GM19043 (cell line): ENCODE measurements at regions not wholly inside any gene's neighbourhood (a gene's known extent, or its start where the extent isn't known, plus 50 kb on each side); places are given as distances from the start of the nearest gene placed in this dataset.
"Not testable (repeated sequence)": the region's sequence is repeated elsewhere in the genome, so short reads cannot be mapped to it uniquely, and the experiment has no call there.

Experiments used
- ATAC-seq: cut with Tn5 transposase; IDR thresholded peaks from one replicate; pipeline ENCODE4 v1.9.1; 2021; ENCODE audit warnings: low read depth; ENCODE audit not compliant: unreplicated experiment

- no peak for ATAC-seq
These were observed 106.5 kb upstream of the KCTD1 start for GRCh38 chr18:26654616-26655524.

- ATAC-seq = no peak
These were observed 105.7 kb upstream of the KCTD1 start for GRCh38 chr18:26653943-26654615.

DNA sequence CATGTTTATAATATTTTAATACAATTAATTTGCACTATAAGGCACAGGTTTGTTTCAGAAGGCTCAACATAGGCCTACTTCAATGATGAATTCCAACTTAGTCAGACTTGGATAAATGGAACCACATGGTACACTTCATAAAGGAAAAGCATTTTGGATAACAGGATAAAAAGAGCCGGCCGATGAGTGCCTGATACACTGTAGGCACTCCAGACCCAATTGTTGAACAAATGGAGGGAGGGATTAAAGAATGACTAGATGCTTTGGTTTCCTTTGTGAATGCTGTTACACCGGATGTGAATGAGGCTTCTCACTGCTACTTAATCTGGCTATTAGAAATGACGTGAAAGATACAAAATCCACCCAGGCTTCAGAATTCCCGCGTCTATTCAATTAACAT is 104.1 kb upstream of the KCTD1 start:
- no peak for ATAC-seq

DNA sequence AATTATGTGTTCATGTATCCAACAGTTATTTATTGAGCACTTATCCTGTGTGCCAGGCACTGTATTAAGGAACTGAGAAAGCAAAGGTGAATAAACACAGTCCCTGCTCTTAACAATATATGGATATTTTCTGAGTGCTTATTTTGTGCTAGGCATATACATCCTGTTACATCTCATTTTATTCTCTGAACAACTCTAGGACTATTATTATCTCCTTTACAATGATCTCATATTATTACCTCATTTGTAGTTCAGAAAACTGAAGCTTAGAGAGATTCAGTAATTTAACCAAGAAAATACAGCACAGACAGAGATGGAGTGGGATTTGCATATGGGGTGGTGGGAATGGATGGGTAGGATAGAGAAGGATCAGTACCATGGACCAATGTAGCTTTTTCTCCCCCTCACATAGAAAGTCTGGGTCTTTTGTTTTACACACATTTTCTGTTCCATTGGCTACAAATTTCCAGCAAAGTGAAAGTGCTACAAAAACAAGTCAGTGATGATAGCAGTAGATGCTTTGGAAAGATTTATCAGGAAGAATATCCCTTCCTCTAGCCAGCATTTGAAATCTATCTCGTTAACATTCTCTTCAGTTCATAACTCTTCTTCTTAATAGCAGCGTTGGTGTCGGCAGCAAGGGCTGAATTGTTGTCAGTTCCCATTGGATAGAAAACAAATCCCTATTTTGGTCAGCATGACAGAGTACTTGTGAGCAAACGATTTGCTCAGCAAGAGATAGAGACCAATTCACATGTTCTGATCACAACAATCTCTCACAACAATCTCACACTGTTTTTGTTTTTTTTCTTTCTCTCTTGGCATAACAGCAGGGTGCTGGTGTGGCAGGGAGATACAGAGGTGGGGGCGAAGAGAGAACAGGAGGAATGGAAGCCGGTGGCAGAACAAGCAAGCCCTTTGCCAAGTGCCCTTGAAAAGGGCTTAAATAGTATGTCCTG is 102.2 kb upstream of the KCTD1 start:
- ATAC-seq = no peak

- no peak for ATAC-seq
These were observed 100.8 kb upstream of the KCTD1 start for GRCh38 chr18:26649193-26649543.

DNA sequence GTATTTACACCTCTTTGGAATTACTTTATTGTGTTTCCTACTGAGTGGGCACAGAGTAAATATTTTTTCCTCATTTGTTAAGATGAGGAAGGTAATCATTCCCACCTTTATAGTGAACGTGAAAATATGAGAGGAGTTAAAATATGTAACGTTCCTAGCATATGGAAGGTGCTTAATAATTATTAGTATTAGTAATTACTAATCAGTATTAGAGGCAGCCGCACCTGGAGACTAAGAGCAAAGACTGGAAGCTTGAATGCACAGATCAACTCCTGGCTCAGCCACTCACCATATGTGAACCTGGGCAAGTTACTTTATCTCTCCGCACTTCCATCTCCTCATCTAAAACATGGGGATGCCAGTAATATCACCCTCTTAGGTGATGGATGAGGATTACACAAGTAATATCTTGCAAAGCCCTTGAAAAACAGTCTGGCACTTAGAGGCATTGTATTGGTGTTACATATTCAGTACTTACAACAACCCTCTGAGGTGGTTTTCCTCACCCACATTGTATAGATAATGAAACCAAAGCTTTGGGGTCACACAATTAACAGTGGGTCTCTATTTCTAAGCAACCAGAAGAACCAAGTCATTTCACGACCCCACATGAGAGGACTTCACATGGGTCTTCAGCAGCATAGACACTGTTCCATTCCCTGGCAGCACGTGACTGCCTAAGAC is 100.3 kb upstream of the KCTD1 start:
- ATAC-seq = no peak

- ATAC-seq = no peak
These were observed 98.5 kb upstream of the KCTD1 start for GRCh38 chr18:26646901-26647300.

- ATAC-seq = no peak
These were observed 94.3 kb upstream of the KCTD1 start for GRCh38 chr18:26642440-26643348.

GRCh38 chr18:26640541-26640940 is 92.2 kb upstream of the KCTD1 start:
- ATAC-seq = no peak

GRCh38 chr18:26639149-26639548 is 90.8 kb upstream of the KCTD1 start:
- ATAC-seq = no peak

DNA sequence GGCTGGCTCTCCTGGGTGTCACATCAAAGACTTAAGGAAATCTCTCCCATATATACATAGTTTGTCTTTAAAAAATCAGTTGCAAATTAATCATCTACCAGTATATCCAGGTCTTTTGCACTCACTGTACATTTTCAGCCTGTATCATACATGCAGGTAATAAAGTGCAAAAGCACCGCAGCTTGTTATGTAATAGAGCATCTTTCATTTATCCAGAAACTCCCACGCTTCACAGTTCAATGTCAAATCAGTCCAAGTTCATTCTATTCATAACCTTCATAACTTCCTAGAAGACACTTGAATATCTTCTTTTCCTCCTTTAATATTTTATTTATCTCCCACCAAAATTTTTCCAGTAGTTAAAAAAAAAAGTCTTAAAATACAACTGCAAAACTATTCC is 89.6 kb upstream of the KCTD1 start:
- ATAC-seq = no peak

GRCh38 chr18:26637324-26637723 is 89.0 kb upstream of the KCTD1 start:
- ATAC-seq = no peak

DNA sequence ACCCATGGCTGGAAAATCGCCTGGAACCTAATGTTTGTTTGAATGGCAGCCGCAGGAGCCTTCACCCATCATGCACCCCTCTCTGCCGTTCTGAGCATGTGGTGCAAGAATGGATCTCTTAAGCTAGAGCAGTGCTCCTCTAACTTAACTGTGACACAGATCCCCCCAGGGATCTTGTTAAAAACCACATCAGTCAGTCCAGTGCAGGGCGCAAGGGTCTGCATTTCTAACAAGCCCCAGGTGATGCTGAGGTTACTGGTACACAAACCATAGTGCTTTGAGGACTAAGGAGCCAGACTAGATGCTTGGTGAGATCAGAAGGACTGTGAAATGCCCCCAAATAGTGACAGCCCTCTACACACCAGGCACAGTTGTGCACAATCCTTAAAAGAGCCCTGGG is 87.1 kb upstream of the KCTD1 start:
- ATAC-seq = no peak

GRCh38 chr18:26634631-26635030 is 86.3 kb upstream of the KCTD1 start:
- no peak for ATAC-seq

DNA sequence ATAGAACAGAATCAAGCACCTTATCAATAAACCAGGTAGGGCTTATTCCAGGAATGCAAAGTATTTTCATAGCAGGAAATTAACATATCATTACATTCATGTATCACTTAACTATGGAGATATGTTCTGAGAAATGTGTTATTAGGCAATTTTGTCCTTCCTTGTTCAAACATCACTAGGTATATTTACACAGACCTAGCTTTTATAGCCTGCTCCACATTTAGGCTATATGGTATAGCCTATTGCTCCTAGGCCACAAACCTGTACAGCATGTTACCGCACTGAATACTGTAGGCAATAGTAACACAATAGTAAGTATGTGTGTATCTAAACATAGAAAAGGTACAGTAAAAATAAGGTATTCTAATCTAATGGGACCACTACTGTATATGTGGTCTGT is 82.8 kb upstream of the KCTD1 start:
- no peak for ATAC-seq

DNA sequence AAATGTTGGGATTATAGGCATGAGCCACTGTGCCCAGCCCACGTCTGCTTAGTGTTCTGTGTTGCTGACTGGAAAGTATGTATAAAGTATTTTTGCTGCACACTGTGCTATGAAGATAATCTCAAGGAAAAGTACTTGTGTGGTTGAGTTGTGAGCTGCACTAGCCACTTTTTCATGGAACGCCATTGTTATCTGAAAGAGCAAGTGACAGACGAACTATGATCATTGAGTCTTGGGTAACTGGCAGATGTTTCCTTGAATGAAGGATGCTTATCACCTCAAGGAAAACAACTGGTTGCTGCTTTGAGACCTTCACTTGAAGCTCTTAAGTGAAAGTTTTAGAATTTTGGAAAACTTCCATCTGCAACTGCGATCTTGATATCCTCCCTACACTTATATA is 82.2 kb upstream of the KCTD1 start:
- ATAC-seq = no peak

GRCh38 chr18:26628017-26628416 is 79.7 kb upstream of the KCTD1 start:
- ATAC-seq = no peak

DNA sequence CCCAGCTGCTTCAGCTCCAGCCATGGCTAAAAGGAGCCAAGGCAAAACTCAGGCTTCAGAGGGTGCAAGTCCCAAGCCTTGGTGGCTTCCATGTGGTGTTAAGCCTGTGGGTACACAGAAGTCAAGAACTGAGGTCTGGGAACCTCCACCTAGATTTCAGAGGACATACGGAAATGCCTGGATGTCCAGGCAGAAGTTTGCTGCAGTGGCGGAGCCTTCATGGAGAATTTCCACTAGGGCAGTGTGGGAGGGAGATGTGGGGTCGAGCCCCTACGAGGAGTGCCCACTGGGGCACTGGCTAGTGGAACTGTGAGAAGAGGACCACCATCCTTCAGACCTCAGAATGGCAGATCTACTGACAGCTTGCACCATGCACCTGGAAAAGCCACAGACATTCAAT is 76.1 kb upstream of the KCTD1 start:
- no peak for ATAC-seq

DNA sequence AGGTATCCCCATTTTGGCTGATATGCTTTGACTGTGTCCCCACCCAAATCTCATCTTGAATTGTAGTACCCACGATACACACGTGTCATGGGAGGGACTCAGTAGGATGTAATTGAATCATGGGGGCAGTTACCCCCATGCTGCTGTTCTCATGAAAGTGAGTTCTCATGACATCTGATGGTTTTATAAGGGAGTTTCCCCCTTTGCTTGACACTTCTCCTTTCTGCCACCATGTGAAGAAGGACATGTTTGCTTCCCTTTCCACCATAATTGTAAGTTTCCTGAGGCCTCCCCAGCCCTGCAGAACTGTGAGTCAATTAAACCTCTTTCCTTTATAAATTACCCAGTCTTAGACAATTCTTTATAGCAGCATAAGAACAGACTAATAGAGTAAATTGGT is 75.0 kb upstream of the KCTD1 start:
- not testable (repeated sequence) for ATAC-seq
